ENCODE measurements at regions not wholly inside any gene's neighbourhood (a gene's known extent, or its start where the extent isn't known, plus 50 kb on each side); places are given as distances from the start of the nearest gene placed in this dataset.

- Histone ChIP-seq H3K36me3 (ENCODE audit: insufficient read depth, low read length) (no peaks in the 10 kb centered on the region), H3K79me2 (ENCODE audit: insufficient read depth, low read length) (no peaks in the 10 kb centered on the region), H3K4me1 (ENCODE audit: insufficient read depth, low read length) (no peaks in the 10 kb centered on the region), H2AFZ (ENCODE audit: low read depth, low read length) (no peak overlapping the region), H3K4me2 (ENCODE audit: insufficient read depth, low read length) (no peak overlapping the region), H3K4me3 (ENCODE audit: low read depth in 1 of 2, low read length in 2 of 2) (no peak overlapping the region), H3K9me3 (ENCODE audit: insufficient read depth, low read length, severe bottlenecking) (peaks cover 3% of the 10 kb centered on the region), H3K27ac (ENCODE audit: low read length) (no peak overlapping the region), H3K27me3 (ENCODE audit: insufficient read depth, low read length, poor library complexity) (no peaks in the 10 kb centered on the region), H3K9ac (ENCODE audit: low read depth, low read length) (no peak overlapping the region), H4K20me1 (ENCODE audit: insufficient read depth, low read length) (no peaks in the 10 kb centered on the region)
- DNase-seq = no peak
- ATAC-seq (ENCODE audit: insufficient read depth, low read depth) = no peak
- TF ChIP-seq CTCF (IDR thresholded peaks at IDR 0.05; ENCODE audit: borderline replicate concordance, extremely low read depth, low read length, poor library complexity, severe bottlenecking) (no peak), EZH2 (IDR thresholded peaks at IDR 0.05; ENCODE audit: borderline replicate concordance, low read depth, low read length, severe bottlenecking) (no peak)
Observed at GRCh38 chr5:20619591-20619990, 631.6 kb upstream of the CDH18 start.

- Histone ChIP-seq H3K9ac (ENCODE audit: low read depth, low read length) (no peak overlapping the region), H2AFZ (ENCODE audit: low read depth, low read length) (no peak overlapping the region), H3K36me3 (ENCODE audit: insufficient read depth, low read length) (no peaks in the 10 kb centered on the region), H3K4me3 (ENCODE audit: low read depth in 1 of 2, low read length in 2 of 2) (no peak overlapping the region), H3K27me3 (ENCODE audit: insufficient read depth, low read length, poor library complexity) (no peaks in the 10 kb centered on the region), H4K20me1 (ENCODE audit: insufficient read depth, low read length) (no peaks in the 10 kb centered on the region), H3K4me1 (ENCODE audit: insufficient read depth, low read length) (no peaks in the 10 kb centered on the region), H3K4me2 (ENCODE audit: insufficient read depth, low read length) (no peak overlapping the region), H3K9me3 (ENCODE audit: insufficient read depth, low read length, severe bottlenecking) (peaks cover 3% of the 10 kb centered on the region), H3K79me2 (ENCODE audit: insufficient read depth, low read length) (no peaks in the 10 kb centered on the region), H3K27ac (ENCODE audit: low read length) (no peak overlapping the region)
- ATAC-seq (ENCODE audit: insufficient read depth, low read depth) (no peak), DNase-seq (no peak)
- TF ChIP-seq EZH2 (IDR thresholded peaks at IDR 0.05; ENCODE audit: borderline replicate concordance, low read depth, low read length, severe bottlenecking) (no peak), CTCF (IDR thresholded peaks at IDR 0.05; ENCODE audit: borderline replicate concordance, extremely low read depth, low read length, poor library complexity, severe bottlenecking) (no peak)
Observed at GRCh38 chr5:20618340-20618739, 630.3 kb upstream of the CDH18 start.

- no peak for TF ChIP-seq EZH2 (IDR thresholded peaks at IDR 0.05; ENCODE audit: borderline replicate concordance, low read depth, low read length, severe bottlenecking)
- TF ChIP-seq CTCF (IDR thresholded peaks at IDR 0.05; ENCODE audit: borderline replicate concordance, extremely low read depth, low read length, poor library complexity, severe bottlenecking) = no peak
- Histone ChIP-seq H2AFZ (ENCODE audit: low read depth, low read length) (no peak overlapping the region), H3K9ac (ENCODE audit: low read depth, low read length) (no peak overlapping the region), H3K79me2 (ENCODE audit: insufficient read depth, low read length) (no peaks in the 10 kb centered on the region), H3K4me2 (ENCODE audit: insufficient read depth, low read length) (no peak overlapping the region), H4K20me1 (ENCODE audit: insufficient read depth, low read length) (no peaks in the 10 kb centered on the region), H3K4me1 (ENCODE audit: insufficient read depth, low read length) (no peaks in the 10 kb centered on the region), H3K4me3 (ENCODE audit: low read depth in 1 of 2, low read length in 2 of 2) (no peak overlapping the region), H3K9me3 (ENCODE audit: insufficient read depth, low read length, severe bottlenecking) (peaks cover 3% of the 10 kb centered on the region), H3K27me3 (ENCODE audit: insufficient read depth, low read length, poor library complexity) (no peaks in the 10 kb centered on the region), H3K36me3 (ENCODE audit: insufficient read depth, low read length) (no peaks in the 10 kb centered on the region), H3K27ac (ENCODE audit: low read length) (no peak overlapping the region)
- ATAC-seq (ENCODE audit: insufficient read depth, low read depth) (no peak), DNase-seq (no peak)
Observed at GRCh38 chr5:20617841-20618240, 629.8 kb upstream of the CDH18 start.

All from DND-41 (cell line).